IPS-11a (cell line): ENCODE measurements at regions not wholly inside any gene's neighbourhood (a gene's known extent, or its start where the extent isn't known, plus 50 kb on each side); places are given as distances from the start of the nearest gene placed in this dataset.

ENCODE experiments used
- H3K4me3 ChIP-seq: one replicate; pipeline ENCODE4 v1.5.1; 2013; ENCODE audit warnings: low read depth, low read length, control low read depth

DNA sequence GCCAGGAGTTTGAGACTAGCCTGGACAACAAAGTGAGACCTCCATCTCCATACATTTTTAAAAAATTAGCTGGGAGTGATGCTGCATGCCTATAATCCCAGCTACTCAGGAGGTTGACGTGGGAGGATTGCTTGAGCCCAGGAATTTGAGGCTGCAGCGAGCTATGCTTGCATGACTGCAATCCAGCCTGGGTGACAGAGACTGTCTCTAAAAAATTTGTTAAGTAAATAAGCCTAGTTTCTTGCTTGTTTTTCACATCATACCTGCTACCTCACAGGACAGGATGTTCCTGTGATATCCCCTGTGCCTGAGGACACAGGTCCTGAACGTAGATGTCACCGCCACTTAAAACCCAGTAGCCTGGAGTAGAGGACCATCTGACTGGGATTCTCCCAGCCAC, 348.6 kb downstream of the MN1 start:
- H3K4me3 ChIP-seq = no peak overlapping the region

DNA sequence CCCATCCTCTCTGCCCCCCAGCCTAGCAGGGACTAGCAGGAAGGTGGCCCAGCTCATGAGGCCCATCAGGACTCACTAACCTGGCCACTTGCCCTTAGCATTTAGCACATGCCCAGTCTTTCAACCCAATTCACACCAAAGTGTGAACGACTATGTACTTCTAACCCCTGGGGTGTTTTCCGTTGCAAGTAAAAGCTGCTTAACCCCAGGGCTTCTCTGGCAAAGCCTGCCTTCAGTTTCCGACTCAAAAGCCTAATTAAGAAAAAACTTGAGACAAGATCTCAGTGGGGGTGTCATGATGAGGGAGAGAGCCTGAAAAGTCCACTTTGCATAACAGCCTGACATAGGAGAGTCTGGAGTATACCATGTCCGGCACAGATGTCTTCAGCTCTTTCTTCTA, 347.8 kb downstream of the MN1 start:
- H3K4me3 ChIP-seq = no peak overlapping the region

DNA sequence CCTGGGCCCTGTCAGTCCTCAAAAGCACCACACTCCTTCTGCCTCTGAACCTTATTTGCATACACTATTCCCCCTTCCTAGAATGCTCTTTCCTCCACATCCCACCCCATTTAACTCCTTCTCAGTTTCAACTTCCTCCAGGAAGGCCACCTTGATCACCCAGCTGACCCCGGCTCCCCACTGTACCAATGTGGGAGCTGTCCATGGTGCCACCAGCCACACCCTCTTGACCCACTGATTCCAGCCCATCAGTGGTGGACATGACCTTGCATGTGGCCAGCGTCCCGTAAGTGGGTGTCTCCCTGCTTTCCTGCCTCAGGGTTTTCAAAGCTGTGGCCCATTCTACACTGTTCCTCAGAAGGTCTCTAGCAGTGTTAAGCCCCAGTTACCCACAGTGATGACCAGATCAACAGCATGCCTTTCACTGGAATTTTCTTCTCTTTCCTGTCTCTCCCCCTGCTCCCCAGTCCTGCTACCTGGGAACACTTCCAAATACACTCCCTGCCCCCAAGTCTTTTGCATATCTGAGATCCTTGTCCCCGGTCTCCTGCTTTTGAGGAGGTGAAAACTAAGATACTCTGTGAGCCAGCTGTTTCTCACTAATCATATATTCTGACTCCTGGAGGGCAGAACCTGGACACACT, 346.6 kb downstream of the MN1 start:
- no peak overlapping the region for H3K4me3 ChIP-seq

DNA sequence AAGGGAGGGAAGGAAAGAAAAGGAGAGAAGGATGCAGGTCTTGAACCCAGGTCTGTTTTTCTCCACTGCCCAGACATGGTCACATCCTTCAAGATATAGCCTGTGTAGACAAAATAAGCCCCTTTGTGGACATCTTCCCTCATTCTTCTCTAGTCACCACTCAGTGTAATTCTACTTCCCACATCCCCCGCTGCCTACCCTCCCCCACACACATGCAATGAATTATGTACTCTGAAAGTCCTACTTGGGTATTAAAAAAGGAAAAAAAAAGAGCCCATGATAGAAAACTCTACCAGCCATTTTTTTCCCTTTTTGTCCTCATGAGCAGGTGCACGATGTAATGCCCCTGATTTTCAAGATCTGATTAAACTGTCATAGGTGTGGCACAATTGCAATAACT, 346.0 kb downstream of the MN1 start:
- no peak overlapping the region for H3K4me3 ChIP-seq

DNA sequence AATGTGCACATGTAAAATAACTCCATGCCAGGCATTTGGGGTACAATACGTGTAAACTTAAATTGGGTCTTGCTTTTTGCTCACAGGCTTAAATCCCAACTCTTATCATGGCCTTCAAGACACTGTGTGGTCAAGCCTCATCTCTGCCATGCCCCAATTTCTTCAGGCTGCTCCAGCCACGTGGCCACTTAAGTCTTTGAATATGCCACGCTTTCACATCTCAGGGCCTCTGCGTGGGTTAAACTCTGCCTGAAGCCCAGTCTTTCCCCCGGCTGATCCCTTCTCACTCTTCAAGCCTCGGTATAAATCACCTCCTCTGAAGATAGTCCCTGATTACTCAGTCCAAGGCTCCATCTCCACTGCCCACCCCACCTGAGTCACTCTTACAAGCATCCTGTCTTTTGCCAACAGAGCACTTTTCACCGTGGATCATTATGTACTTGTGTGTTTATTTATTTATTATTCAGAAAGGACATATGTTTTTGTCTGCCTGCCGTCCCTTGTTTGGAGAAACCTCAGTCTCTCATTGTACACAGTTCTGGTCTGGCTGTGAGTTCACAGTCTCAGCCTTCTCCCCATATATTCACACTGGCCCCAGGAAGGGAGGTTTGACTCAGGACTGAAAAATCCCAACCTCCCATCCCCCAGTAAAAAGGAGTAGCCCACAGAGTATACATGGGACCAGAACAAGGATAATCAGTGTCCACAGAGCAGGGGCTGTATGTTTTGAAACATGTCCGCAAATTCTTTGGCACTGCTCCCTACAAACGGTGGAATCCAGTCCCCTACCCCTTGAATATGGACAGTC, 344.7 kb downstream of the MN1 start:
- no peak overlapping the region for H3K4me3 ChIP-seq

DNA sequence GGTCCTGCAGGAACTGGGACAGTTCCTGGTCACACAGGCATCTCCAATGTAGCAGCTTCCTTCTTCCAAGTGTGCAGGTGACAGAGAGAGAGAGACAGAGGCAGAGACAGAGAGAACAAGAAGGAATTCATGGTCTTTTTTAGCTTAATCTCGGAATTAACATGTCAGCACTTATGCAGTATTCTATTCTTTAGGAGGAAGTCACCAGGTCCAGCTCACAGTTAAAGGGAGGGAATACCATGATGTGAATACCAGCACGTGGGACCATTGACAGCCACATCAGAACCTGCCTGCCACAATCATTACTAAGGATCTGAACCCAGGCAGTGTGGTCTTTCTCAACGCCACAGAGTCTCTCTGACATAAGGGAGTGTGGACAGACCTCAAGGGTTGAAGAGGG, 341.6 kb downstream of the MN1 start:
- H3K4me3 ChIP-seq = no peak overlapping the region

DNA sequence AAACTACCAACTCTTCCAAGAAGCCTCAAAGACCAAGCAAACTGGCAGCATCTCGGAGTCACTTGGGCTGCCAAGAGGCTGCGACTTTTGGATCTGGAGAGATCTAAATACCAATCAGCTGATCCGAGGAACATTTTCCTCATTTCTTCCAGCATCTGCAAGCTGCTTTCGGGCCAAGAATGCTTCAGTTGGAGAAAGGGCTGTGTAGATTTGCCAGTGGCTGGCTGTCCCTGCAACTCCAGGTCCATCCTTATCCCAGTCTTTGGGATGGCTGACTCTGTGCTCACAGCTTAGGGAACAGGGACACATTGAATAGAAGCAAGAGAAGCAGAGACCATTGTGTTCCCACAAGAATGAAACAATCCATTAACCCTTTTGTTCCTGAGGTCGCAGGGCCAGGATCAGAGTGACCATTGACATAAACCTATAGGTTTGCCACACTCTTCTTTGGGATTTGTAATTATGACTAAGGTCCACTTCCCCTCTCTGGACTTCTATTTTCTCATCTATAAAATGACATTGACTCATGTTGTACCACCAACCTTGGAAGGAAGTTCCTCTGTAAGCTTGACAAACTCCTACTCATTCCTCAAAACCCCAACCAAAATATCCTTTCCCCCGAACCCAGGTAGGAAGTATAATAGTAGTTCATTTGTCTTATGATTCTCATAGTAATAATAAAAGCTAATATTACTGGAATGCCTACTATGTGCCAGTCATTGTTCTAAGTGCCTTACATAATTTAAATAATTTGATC, 340.8 kb downstream of the MN1 start:
- H3K4me3 ChIP-seq = no peak overlapping the region

DNA sequence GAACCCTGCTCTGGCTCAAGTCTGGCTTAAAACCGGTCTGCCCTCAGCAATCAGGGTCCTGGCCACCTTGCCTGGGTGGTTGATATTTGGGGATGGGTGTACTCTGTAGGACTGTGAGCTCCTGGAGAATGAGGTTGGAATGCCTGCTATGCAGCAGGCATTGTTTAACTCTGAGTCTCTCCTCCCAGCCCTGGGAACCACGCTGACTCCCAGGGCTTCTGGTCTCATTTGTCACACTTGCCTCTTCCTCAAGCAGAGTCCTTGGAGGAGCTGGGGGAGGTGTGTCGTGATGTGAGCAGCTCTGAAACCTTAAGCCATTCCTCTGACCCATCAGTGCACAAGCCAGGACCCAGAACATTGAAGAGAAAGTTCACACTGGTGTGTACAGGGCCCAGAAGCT, 340.1 kb downstream of the MN1 start:
- no peak overlapping the region for H3K4me3 ChIP-seq

DNA sequence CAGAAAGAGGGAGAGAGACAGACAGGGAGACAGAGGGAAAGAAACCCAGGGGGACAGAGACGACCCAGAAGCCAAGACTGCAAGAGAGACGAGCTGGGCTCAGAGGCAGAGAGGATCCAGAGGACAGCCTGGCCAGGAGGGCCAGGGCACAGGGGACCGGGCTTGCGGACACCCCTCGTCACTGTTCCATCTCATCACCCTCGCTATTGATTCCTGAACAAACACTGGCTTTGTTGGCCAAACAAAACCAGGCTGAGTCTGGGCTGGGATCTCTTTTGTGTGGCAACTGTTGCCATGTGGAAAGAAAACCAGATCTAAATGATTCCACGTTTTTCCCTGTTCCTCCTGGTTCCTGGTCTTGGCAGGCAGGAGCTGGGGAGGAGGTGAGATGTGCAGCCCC, 339.4 kb downstream of the MN1 start:
- H3K4me3 ChIP-seq = no peak overlapping the region

DNA sequence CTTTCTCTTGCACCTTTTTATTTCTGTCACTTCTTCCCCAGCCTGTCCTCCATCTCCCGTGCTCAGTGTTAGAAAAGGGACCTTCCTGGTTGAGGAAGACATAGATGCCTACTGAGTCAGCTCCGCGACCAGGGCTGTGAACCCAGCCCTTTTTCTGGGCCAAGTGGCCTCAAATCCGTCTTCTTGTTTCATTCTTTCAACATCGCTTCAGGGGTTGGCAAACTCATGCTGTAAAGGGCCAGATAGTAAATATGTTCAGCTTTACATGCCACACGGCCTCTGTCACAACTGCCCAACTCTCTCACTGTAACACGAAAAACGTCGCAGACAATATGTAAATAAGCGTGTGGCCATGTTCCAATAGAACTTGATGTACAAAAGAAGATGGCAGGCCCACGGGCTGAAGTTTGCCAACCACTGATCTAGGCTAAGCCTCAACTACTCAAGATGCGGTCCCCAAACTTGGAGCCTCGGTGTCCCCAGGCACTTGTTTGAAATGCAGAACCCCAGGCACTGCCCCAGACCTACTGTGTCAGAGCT, 338.4 kb downstream of the MN1 start:
- H3K4me3 ChIP-seq = no peak overlapping the region

DNA sequence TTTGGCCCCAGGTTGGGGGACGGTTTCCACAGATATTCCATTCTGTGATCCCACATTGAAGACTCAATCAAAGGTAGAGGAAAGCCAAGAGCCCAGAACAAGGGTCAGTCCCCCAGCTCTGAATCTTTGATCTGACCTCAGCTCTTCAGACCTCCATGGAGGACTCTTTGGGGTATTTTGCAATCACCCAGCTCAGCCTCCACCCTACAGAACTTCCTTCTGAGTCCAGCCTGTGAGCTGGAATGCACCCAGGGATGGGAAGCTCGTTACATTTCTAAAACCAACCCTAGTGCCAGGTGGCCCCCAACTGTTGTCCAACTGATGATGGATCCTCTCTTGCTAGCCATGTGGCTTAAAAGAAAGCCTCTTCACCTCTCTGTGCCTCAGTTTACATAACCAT, 335.3 kb downstream of the MN1 start:
- no peak overlapping the region for H3K4me3 ChIP-seq

DNA sequence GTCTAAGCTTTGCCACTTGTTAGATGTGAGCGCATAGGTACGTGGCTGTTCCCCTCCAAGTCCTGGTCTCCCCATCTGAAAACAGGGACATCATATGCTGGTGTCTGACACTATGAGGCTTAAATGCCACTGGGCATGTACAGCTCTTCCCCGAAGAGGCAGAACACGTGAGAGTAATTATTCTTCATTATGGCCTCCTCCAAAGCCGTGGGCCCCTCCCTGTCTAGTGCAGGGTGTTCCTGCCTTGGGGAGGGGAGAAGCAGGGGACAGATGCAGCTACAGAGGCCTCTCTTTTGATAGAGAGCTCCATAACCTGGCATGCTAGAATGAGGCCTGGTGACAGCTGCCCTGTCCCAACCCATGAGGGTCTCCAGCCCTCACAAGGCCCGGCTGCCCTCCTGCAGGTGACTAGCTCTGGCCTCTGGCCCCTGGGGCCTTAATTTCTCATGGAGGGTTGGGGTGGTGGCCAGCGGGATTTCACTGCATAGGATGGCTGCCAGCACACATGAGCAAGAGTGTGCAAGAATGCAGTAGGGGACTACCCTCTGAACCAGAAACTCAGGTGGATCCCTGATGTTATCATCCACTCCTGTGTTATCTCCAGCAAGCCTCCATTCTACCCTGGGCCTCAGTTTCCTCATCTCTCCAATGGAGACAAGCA, 334.6 kb downstream of the MN1 start:
- no peak overlapping the region for H3K4me3 ChIP-seq

DNA sequence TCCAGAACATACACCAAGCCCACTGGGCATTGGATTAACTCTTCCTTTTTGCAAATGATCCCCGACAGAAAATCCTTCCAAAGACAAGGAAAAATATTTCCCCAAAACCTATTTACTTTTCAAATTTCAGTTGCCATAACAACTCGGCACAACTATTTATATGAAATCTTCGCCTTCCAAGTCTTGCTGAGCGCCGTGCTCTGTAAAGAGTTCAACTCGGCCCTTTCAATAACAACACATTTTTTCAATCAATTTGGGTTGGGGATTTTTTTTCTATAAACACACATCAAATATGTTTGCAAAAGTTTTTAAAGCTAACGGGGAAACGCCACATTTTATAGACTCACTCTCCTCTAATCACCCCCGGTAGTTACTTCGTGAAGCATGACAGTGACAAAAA, 333.8 kb downstream of the MN1 start:
- no peak overlapping the region for H3K4me3 ChIP-seq

DNA sequence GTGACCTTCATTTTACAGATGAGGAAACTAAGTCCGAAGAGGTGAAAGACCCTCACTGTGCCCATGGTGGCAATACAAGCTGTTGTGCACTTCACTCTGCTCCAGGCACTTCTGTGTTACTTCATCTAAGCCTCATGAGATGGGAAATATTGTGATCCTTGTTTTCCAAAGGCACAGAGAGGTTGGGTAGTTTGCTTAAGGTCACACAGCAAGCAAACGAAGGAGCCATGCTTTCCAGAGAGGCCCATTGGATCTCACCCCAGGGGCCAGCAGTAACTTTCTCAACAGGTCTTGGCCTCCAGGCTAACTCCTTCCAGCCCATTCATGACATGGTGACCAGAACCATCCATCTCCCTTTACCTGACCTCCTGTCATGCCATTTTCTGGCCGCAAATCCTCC, 332.8 kb downstream of the MN1 start:
- no peak overlapping the region for H3K4me3 ChIP-seq

DNA sequence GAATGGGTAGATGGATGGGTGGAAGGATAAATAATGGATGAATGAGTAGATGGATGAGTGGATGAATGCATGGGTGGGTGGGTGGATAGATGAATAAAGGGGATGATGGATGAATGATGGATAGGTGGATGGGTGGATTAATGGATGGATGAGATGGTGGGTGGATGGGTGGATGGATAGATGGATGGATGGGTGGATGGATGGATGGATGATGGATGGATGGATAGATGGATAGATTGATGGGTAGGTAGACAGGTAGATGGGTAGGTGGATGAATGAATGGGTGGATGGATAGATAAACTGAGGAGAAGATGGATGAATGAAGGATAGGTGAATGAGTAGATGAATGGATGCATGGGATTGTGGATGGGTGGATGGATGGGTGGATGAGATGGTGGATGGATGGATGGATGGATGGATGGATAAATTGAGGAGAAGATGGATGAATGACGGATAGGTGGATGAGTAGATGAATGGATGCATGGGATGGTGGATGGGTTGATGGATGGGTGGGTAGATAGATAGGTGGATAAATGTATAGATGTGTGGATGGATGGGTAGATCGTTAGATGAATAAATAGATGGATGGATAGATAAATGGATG, 331.3 kb downstream of the MN1 start:
- H3K4me3 ChIP-seq = no peak overlapping the region

DNA sequence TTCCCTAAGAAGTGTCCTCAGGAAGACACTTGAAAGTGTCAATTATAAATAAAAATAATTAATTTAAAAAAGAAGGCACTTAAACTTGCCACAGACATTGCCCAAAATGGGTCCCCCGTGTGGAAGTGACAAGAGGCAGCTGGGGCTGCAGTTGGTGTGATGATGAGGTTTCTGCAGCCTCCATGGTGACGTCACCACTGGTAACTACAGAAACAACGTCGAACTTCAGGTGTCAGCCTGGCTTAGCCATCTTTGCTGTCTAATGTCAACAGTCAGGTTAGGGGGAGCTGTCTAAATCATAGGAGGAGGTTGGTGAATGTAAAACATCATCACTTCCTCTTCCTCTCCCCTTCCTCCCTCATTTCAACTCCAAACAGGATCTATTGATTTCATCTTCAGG, 328.6 kb downstream of the MN1 start:
- H3K4me3 ChIP-seq = no peak overlapping the region

DNA sequence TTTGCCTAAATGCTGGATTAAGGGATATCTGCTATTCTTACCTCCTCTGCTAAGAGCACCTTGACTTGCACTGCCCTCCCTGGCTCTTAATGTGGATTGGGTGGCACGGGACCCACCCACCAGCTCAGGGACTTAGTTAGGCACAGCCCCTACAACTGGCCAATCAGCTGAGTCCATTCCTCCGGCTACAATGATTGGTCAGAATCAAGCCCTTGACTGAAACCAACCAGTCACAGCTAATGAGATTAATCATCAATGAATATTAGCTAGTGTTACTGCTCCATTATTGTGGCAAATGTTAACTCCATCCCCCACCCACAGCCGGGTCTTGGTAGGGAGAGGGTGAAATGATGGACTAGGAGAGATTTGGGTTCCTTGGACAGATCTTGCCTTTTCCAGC, 328.0 kb downstream of the MN1 start:
- no peak overlapping the region for H3K4me3 ChIP-seq

DNA sequence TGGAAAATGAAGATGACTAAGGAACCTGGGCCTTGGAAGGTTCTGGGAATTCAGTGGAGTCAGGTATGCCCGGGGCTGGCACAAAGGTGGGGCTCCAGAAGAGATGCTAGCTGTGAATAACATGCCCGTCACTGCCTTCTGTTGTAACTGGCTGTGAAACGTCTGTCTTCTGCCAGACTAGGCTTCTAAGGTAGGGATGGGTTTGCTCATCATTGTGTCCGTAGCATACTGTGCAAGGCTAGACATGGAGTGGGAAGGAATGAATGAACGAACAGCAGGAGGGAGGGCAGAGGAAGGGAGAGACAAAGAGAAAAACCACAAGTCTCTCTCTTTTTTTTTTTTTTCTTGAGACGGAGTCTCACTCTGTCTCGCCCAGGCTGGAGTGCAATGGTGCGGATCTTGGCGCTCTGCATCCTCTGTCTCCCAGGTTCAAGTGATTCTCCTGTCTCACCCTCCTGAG, 327.4 kb downstream of the MN1 start:
- no peak overlapping the region for H3K4me3 ChIP-seq

DNA sequence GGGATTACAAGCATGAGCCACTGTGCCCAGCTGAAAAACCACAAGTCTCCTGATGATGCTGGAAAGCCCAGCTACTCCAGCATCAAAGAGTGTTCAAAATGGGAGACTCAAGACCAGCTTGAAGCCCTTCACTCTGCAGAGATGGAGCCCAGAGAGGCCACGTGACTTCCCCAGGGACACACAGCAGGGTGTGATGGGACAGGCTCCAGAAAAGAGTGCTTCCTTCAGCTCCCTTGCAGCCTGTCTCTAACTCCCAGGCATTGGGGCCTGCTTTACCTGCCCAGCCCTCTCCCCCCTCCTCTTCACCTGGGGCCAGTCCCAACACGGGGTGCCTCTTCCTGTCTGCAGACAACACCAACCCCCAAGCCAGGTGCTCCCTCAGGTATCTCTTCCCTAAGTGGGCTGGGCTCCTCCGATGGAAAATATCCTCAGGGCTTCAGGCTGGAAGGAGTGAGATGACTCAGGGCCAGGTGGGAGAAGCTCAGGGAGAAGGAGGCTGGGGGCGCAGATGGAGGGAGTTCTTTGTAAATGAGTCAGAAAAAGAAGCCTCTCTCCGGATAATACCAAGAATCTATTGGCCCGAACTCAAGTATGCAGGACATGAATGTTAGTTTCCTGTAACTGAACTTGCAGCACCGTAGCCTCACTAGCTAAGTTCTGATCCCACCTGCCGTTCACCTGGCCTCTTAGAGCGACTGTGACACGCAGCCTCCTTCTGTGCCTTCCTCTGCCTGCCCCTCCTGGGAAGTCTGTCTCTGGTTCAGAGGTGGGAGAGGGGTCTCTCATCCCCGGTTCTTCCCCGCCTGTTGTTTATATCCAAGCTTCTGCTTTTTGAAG, 326.6 kb downstream of the MN1 start:
- no peak overlapping the region for H3K4me3 ChIP-seq

DNA sequence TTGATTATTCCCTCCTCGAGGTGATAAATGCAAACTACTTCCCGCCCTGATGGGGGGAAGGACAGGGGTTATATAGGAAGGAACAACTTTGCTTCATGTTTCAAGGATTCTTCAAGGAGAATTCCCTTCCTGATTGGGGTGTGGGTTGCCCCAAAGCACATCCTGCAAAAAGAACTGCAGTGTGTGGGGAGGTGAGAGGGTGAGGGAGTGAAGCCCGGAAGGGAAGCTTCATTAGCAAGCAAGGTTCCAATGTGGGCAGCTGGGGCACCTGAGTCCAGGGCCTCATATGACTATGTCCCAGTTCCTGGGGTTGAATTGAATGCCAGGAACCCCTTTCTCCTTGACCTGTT, 326.0 kb downstream of the MN1 start:
- no peak overlapping the region for H3K4me3 ChIP-seq
